ENCODE measurements at regions not wholly inside any gene's neighbourhood (a gene's known extent, or its start where the extent isn't known, plus 50 kb on each side); places are given as distances from the start of the nearest gene placed in this dataset.
"Not testable (repeated sequence)": the region's sequence is repeated elsewhere in the genome, so short reads cannot be mapped to it uniquely, and the experiment has no call there.

DNA sequence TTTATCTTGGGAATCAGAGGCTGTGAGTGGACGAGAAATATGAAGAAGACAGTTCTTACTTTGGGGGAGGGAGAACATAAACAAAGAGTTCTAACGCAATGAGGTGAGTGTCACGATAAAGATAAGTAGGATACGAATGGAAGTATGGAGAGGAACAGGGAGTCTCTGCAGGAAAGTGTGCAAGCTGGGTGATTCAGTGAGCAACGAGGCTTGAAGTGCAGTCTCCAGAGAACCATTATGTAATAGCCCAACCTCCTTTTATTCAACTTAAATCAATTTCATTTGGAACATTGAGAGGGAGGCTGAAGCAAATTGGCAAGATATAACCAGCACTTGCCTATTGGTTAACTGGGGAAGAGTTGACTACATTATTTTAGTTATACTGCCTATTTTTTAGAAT lies 99.3 kb upstream of the PLD5 start:
- DNase-seq (ENCODE audit: low spot score) = no peak

DNA sequence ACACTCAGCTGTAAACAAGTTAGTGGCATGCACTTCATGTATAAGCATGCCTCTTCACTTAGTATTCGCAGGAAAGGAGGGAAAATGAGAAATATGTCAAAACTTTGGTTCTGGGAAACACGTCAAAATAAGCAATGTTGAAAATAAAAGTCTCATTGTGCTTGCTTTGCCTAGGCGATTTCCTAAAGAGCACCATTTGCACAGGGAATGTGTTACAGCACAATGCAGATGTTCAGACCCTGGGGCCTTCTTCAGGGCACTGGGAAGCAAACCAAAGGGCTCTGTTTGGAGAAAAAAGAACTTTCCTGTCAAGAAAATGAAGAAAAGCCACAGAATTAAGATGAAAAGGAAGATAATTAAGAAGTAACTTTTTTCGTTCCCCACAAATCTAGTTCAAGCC lies 98.6 kb upstream of the PLD5 start:
- DNase-seq (ENCODE audit: low spot score) = no peak

DNA sequence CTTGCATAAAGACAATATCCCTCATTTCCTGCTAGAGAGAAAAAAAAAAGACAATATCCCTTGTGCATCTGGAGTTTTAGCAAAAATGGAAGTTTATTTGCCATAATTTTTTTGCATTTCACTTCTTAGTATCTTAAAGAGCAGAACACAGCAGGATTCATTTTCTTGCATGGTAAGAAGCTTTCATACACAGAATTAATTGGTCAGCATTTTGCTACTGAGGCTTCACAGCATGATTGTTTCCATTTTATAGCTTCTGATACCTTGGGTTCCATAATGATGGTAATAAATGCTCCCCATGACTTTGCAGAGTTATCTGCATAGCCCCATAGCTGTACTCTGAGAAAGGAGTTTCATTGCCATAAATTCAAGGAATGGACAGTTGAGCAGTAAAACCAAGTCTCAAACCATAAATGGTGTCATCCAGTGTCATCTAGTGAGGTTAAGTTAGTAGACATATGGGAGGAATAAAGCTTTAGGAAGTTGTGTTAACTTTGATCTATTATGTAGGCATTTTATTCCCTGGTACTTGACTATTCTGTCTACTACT lies 88.8 kb upstream of the PLD5 start:
- no peak for DNase-seq (ENCODE audit: low spot score)

DNA sequence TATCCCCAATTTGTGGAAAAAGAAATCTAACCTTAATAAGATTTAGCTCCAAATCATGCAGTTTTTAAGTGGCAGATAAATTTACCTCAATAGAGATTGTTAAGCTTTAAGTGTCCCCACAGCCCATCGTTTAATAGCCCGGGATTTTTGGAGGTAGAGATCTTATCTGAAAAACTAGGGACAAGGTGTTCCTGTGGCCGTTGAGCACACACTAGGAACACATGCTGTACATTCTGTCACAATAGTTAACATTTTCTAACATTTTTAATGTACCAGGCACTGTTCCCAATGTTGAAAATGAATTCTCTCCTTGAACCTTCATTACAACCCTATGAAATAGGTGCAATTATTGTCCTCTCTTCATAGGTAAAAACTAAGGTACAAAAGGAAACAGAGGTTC lies 85.7 kb upstream of the PLD5 start:
- no peak for DNase-seq (ENCODE audit: low spot score)

DNA sequence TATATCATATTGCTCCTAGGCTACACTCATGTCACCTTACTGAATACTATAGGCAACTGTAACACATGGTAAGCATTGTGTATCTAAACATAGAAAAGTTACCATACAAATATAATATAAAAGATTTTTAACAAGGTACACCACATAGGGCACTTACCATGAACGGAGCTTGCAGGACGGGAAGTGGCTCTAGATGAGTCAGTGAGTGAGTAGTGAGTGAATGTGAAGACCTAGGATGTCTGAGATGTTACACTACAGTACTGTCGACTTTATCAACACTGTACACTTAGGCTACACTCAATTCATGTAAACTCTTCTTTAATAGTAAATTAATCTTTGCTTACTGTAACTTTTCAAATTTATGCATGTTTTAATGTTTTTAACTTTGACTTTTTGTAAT lies 81.0 kb upstream of the PLD5 start:
- DNase-seq (ENCODE audit: low spot score) = no peak

DNA sequence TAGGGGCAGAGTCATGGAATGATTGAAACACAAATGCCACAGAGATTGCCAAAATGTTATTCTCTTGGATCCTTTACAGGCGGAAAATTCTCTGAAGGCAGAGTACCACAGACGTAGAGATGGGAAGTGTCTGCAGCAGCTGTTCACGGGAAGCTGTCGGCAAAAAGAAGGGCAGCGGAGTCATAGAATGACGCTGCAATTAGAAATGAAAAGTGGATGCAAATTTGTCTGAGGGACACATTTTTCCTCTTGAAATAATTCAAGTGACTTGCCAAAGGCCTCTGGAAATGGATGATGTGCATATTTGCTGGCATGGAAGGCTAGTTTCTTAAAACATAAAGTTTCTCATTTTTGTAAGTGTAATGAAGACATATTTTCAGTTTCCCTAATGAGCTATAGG lies 77.5 kb upstream of the PLD5 start:
- no peak for DNase-seq (ENCODE audit: low spot score)

DNA sequence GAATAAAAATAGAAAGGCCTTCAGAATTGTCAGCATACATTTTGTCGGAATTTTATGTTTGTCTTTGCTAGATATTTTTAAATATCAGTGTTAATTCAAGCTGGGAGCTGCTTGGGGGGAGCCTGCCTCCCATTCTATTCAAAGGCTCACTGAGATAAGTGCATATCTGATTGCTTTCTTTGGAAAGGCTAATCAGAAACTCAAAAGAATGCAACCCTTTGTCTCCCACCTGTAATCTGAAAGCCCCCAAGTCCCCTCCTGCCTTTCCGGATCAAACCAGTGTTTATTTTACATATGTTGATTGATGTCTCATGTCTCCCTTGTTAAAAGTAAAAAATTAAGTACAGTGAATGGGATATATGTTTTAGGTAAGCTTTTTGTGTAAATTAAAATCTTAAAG lies 69.3 kb upstream of the PLD5 start:
- not testable (repeated sequence) for DNase-seq (ENCODE audit: low spot score)

DNA sequence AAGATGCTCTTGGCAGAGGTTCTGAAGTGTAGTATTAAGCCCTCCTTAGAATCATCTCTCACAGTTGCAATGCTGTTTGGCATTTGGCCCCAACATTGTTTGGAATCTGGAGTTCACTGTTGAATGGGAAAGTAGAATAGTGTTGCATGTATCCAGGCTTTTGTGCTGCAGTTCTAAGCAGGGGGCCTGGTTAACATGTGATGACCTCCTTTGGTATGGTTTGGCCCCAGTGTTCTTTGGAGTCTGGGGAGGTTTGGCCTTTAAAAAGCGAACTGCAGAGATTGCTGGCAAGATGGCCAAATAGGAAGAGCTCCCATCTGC lies 61.8 kb upstream of the PLD5 start:
- DNase-seq (ENCODE audit: low spot score) = no peak

DNA sequence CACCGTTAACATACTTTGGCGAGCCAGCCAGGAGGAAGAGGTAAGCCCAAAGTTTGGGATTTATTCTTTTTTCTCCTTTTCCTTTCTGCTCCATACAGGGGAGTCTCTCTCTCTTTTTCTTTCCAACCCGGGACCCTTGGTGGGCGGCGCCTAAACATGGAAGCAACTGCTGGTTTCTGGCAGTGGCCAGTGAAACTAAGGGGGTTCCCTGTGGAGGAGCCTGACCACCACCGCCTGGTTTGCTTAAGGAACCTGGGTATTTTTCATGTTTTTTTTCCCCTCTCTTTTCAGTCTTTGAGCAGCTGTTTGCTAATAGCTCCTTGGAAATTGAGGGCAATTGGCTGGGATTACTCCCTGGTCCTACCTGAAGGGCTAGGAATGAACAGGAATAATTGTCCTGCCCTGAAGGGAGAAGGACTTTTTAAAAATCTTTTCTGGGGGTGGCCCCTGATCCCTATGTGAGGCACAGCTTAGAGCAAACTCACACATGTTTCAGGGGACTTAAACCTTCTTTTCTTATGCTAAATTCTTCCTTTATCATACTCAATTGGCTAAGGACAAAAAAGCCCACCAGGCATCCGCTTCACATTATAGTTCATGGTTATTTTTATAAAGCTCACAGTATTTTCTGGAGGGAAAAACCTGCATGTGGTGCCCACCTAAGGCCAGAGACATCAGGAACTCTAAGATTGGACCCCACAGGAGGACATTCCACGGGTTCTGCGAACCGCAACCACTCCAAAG lies 61.3 kb upstream of the PLD5 start:
- DNase-seq (ENCODE audit: low spot score) = no peak

DNA sequence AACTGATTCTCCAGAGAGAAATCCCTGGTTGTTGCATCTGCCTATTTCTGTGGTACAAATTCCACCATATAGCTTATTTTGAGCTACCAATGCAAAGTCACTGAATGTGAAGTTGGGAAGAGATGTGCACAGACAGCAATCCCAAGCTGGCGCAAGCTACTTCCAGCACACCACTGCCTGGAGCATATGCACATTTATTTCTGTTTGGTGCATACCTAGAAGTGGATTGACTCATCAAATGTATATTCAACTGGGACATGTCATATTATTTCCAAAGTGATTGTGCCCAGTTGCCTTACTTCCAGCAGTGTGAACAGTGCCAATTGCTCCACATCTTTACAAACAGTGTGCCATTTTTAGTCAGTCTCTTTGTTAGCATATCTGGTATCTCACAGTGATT lies 58.2 kb upstream of the PLD5 start:
- DNase-seq (ENCODE audit: low spot score) = no peak

DNA sequence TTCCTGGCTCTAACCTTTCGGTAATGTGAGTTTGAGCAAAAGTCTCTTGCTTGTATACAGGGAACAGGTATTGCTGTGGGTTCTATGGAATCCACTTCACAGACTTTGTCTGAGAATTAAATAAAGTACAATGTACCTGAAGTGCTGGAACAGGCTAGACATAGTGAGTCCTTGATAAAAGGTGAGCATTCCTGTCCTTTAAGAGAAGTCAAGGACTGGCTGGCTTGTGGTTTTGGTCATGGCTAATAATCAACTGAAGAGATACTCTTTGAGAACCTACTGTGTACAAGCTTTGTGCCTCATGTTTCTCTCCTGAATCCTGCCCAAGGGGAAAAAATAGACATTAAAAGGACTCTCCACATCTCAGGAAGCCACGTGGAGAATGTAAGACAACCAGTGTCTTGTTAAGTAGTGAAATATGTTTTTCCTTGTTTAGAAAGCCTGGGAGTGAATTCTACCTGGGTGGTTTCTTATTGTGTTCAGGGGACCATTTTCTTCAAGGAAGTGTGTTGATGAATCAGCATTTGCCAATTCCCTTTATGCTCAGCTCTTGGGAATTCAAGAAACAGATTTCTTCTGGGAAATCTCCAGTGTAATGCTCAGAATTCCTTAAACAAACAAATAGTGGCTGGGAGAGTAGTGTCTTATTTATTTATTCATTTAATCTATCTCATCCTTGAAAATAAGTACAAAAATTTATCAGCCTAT lies 55.2 kb upstream of the PLD5 start:
- no peak for DNase-seq (ENCODE audit: low spot score)

Data from LoVo (cell line).